ENCODE measurements at regions not wholly inside any gene's neighbourhood (a gene's known extent, or its start where the extent isn't known, plus 50 kb on each side); places are given as distances from the start of the nearest gene placed in this dataset.

- Histone ChIP-seq H3K9ac (ENCODE audit: control insufficient read depth, insufficient read depth, low read length) (no peak overlapping the region), H2AFZ (ENCODE audit: control insufficient read depth, low read depth, low read length) (no peak overlapping the region), H4K20me1 (ENCODE audit: control insufficient read depth, insufficient read depth) (no peaks in the 10 kb centered on the region), H3K79me2 (ENCODE audit: control insufficient read depth, insufficient read depth, low read length) (no peaks in the 10 kb centered on the region), H3K9me3 (replicated peaks; ENCODE audit: control insufficient read depth, insufficient read depth, low read length) (no peaks in the 10 kb centered on the region), H3K4me3 (no peak overlapping the region), H3K4me1 (ENCODE audit: control insufficient read depth, insufficient read depth, low read length) (no peaks in the 10 kb centered on the region), H3K27ac (ENCODE audit: control insufficient read depth, insufficient read depth) (no peak overlapping the region), H3K27me3 (replicated peaks in 1 of 2; ENCODE audit: control insufficient read depth in 2 of 2, insufficient read depth in 2 of 2, low read length in 1 of 2) (no peaks in the 10 kb centered on the region), H3K4me2 (ENCODE audit: control insufficient read depth, insufficient read depth) (no peak overlapping the region), H3K36me3 (ENCODE audit: control insufficient read depth in 2 of 2, insufficient read depth in 2 of 2, low read length in 1 of 2) (no peaks in the 10 kb centered on the region)
- ChIA-PET CTCF (no interaction called here), SMC1A (ENCODE audit: uncharacterized antibody, unreplicated experiment) (no interaction called here), POLR2A (no interaction called here), RAD21 (ENCODE audit: unreplicated experiment) (no interaction called here)
- in situ Hi-C loops (cut with MboI) = no loop called here
- DNase-seq (ENCODE audit: low read depth, low spot score) = no peak
- ATAC-seq = no peak
- no TSS peak for BruUV-seq (replicated peaks)
- 70% methylated on average over 9 of the region's 9 CpGs for WGBS (ENCODE audit: insufficient coverage, insufficient replicate concordance, low lambda C conversion rate, missing lambda C conversion rate)
- no peak for FAIRE-seq
- TF ChIP-seq NKRF (conservative IDR thresholded peaks at IDR 0.05) (no peak), ZBTB40 (IDR thresholded peaks at IDR 0.05; ENCODE audit: borderline replicate concordance) (no peak), JUND (IDR thresholded peaks at IDR 0.05; ENCODE audit: low read depth, low read length) (no peak), ATF3 (IDR thresholded peaks at IDR 0.05; ENCODE audit: borderline replicate concordance, extremely low read depth, low read depth, low read length) (no peak), JUNB (IDR thresholded peaks at IDR 0.05) (no peak), ZNF24 (IDR thresholded peaks at IDR 0.05) (no peak), CBX3 (IDR thresholded peaks at IDR 0.05; ENCODE audit: borderline replicate concordance, low read depth) (no peak), HCFC1 (IDR thresholded peaks at IDR 0.05; ENCODE audit: low read length) (no peak), EED (IDR thresholded peaks at IDR 0.05; ENCODE audit: low read depth) (no peak), KLF5 (IDR thresholded peaks at IDR 0.05; ENCODE audit: partially characterized antibody) (no peak)
- intact Hi-C loops (cut with micrococcal nuclease; ENCODE audit: unreplicated experiment) = no loop called here
Measured at GRCh38 chr1:62370594-62370993, 51.4 kb upstream of the KANK4 start.
